ENCODE measurements at regions not wholly inside any gene's neighbourhood (a gene's known extent, or its start where the extent isn't known, plus 50 kb on each side); places are given as distances from the start of the nearest gene placed in this dataset.
"Not testable (repeated sequence)": the region's sequence is repeated elsewhere in the genome, so short reads cannot be mapped to it uniquely, and the experiment has no call there.

DNA sequence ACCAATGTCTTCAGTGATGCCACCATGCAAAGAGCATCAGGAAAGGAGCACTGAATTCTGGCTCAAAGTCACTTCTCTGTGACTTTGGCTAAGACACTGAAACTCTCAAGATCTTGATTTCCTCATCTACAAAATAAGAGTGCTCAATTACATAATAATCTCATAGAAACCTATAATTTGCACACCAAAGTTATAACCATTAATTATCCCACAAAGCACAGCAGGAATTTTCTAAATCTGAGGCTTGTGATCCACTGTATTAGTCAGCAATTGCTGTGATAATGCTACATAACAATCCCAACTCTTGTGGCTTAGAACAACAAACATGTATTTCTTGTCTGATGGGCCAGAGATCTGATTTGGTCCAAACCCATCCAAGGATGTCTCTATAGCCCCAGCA is 108.7 kb downstream of the PSMG1 start:
- H3K4me1 ChIP-seq, result peaks cover 15 to 22% of the 10 kb centered on the region in 2 donors
- H3K9me3 ChIP-seq, result peaks cover 0 to 9% of the 10 kb centered on the region in 2 donors
- H3K27me3 ChIP-seq, result no peaks in the 10 kb centered on the region
- no peaks in the 10 kb centered on the region for H3K36me3 ChIP-seq
- no peak for ATAC-seq
- intact Hi-C loops (cut with DNase I), result no loop called here
- no peak overlapping the region for H3K27ac ChIP-seq
- DNase-seq, result no peak
- TF ChIP-seq, protein P1, sequence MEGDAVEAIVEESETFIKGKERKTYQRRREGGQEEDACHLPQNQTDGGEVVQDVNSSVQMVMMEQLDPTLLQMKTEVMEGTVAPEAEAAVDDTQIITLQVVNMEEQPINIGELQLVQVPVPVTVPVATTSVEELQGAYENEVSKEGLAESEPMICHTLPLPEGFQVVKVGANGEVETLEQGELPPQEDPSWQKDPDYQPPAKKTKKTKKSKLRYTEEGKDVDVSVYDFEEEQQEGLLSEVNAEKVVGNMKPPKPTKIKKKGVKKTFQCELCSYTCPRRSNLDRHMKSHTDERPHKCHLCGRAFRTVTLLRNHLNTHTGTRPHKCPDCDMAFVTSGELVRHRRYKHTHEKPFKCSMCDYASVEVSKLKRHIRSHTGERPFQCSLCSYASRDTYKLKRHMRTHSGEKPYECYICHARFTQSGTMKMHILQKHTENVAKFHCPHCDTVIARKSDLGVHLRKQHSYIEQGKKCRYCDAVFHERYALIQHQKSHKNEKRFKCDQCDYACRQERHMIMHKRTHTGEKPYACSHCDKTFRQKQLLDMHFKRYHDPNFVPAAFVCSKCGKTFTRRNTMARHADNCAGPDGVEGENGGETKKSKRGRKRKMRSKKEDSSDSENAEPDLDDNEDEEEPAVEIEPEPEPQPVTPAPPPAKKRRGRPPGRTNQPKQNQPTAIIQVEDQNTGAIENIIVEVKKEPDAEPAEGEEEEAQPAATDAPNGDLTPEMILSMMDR (IDR thresholded peaks at IDR 0.05), result no peak
- H3K4me3 ChIP-seq, result no peak overlapping the region

DNA sequence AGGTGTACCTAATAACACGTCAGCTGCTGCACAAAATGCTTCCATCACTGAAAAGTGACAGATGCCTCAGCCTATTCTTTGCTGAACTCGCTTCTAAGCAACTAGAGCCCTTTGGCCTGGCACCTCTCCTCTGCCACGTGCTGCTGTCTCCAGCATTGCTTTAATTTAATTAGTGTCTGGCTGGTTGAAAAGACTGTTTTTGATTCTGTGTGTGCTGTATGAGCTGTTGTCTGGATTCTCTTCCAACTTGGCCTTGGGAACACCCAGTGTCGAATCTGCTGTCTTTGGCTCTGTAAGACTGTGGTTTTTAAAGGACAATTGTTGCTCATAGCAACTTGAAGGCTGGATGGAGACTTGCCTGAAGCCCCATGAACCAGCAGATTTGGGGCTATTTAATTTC is 109.5 kb downstream of the PSMG1 start:
- Histone ChIP-seq H3K36me3 (no peaks in the 10 kb centered on the region), H3K4me3 (no peak overlapping the region), H3K27me3 (no peaks in the 10 kb centered on the region), H3K27ac (no peak overlapping the region), H3K9me3 (peaks cover 0 to 9% of the 10 kb centered on the region in 2 donors), H3K4me1 (peaks cover 14 to 15% of the 10 kb centered on the region in 2 donors)
- intact Hi-C loops (cut with DNase I), result no loop called here
- TF ChIP-seq, protein P1 (IDR thresholded peaks at IDR 0.05), result no peak
- DNase-seq, result no peak
- peak; percentile 14 for ATAC-seq

DNA sequence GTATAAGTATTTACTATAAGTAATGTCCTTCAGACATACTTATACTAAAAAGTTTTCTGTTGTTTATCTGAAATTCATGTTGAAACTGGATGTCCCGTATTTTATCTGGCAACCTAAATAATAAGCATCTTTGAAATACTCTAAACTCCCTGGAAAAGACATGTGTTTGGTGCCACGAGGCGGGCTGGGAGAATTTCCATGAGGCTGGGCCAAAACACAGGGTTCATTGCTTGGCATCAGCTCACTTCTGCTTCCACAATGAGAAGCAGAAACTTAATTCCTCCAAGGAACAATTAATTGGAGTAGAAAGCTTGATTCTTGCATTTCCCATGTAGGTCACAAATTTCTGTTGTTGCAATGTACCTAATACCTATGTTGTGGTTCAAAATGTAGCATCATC is 110.2 kb downstream of the PSMG1 start:
- no peak for ATAC-seq

DNA sequence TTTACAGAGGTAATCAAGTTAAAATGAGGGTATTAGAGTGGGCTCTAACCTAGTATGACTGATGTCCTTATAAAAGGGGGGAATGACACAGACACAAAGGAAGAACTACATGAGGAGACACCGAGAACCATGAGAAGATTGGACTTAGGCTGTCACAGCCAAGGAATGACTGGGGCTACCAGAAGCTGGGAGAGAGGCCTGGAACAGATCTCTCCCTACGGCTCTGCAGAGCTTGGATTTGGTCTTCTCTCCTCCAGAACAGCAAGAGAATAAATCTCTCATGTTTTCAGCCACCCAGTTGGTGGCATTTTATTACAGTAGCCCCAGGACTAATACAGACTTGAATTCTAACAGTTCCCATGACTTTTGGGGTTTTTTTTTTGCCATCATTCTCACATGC is 110.8 kb downstream of the PSMG1 start:
- ATAC-seq, result peak; percentile 36
- DNase-seq, result no peak

More for the DNA sequence above, 110.2 kb downstream of the PSMG1 start:
- Histone ChIP-seq H3K4me3 (no peak overlapping the region), H3K9me3 (peaks cover 0 to 9% of the 10 kb centered on the region in 2 donors), H3K36me3 (no peaks in the 10 kb centered on the region), H3K27me3 (no peaks in the 10 kb centered on the region), H3K27ac (peak overlapping the region; percentile 57 to 65), H3K4me1 (peaks cover 7 to 15% of the 10 kb centered on the region in 2 donors)
- TF ChIP-seq, protein P1 (IDR thresholded peaks at IDR 0.05), result no peak
- no peak for DNase-seq
- intact Hi-C loops (cut with DNase I), result no loop called here

DNA sequence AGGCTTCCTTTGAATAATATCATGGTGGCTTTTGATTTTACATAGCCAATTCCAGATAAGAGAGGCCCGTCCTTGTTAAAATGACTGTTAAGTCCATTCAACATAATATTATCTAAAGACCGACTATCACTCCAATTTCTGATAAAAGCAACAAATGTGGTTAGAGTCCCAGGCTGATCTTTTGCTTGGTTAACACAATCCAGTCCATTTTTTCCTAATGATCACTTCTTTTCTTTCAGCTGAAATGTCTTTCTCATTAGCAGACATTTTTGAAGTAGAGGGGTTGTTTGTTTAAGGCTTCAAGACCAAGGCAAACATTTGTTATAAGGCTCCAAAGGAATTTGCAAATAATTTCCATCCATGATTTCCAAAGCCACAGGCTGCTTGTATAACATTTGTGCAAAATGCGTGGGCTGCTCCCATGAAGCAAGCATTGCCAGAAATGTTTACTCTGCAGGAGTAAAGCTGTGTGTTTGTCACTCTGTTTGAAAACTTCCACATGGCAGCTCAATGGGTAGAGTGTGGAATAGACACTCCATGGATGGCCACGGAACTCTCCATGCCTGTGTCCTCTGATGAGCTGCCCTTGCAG is 111.5 kb downstream of the PSMG1 start:
- ATAC-seq (peak; percentile 89), DNase-seq (peak in 1 of 4 donors; percentile 59)
- Histone ChIP-seq H3K4me3 (no peak overlapping the region), H3K36me3 (no peaks in the 10 kb centered on the region), H3K9me3 (peaks cover 0 to 9% of the 10 kb centered on the region in 2 donors), H3K4me1 (peaks cover 6 to 15% of the 10 kb centered on the region in 2 donors), H3K27ac (peak overlapping the region; percentile 57 to 65), H3K27me3 (no peaks in the 10 kb centered on the region)
- TF ChIP-seq, protein P1 (IDR thresholded peaks at IDR 0.05), result no peak
- intact Hi-C loops (cut with DNase I), result no loop called here

More for the DNA sequence above, 110.8 kb downstream of the PSMG1 start:
- TF ChIP-seq, protein P1 (IDR thresholded peaks at IDR 0.05), result no peak
- no peaks in the 10 kb centered on the region for H3K36me3 ChIP-seq
- no peaks in the 10 kb centered on the region for H3K27me3 ChIP-seq
- no peak overlapping the region for H3K4me3 ChIP-seq
- H3K9me3 ChIP-seq, result peaks cover 0 to 9% of the 10 kb centered on the region in 2 donors
- intact Hi-C loops (cut with DNase I), result no loop called here
- peak overlapping the region; percentile 57 to 65 for H3K27ac ChIP-seq
- peaks cover 1 to 15% of the 10 kb centered on the region in 2 donors for H3K4me1 ChIP-seq

DNA sequence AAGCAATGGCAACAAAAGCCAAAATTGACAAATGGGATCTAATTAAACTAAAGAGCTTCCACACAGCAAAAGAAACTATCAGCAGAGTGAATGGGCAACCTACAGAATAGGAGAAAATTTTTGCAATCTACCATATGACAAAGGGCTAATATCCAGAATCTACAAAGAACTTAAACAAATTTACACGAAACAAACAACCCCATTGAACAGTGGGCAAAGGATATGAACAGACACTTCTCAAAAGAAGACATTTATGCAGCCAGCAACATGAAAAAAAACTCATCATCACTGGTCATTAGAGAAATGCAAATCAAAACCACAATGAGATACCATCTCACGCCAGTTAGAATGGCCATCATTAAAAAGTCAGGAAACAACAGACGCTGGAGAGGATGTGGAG is 113.4 kb downstream of the PSMG1 start:
- H3K9me3 ChIP-seq; ATAC-seq; H3K27me3 ChIP-seq; DNase-seq; H3K27ac ChIP-seq; H3K4me3 ChIP-seq; intact Hi-C loops (cut with DNase I); H3K36me3 ChIP-seq: not testable (repeated sequence)
- peaks cover 15 to 18% of the 10 kb centered on the region in 2 donors for H3K4me1 ChIP-seq

All from left lung (tissue), 4 donors.